ENCODE measurements at regions not wholly inside any gene's neighbourhood (a gene's known extent, or its start where the extent isn't known, plus 50 kb on each side); places are given as distances from the start of the nearest gene placed in this dataset.

DNA sequence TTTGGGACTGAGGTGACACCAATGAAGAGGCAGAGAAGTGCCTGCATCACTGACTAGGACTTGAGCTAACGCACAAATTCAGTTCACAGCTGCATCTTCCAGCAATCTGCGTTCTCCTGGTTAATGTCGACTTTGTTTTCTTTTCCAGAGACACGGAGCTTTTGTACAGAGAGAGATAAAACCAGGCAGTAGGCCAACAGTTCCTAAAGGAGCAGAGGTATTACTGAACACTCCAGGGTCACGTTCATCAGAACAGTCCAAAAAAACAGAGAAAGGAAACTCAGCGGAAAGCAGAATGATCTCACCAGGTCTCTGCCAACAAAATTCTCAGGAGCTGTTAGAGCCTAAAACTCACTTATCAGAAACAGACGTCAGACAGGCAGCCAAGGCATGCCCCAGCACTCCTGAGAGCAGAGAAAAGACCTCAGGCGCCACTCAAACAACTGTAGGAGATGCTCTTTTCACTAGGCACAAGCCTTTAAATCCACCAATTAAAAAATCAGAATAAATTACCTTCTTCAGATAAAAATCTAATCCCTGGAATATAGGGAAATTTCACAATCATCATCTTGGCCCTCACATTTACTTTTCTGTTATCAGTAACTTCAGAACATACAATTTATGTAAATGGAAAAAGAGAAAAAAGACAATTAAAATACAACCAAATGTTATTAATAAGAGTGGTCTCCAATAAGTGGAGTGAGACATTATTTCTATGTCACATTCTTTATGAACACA lies 95.9 kb upstream of the SPTBN1 start:
- DNase-seq = peak; percentile 19

DNA sequence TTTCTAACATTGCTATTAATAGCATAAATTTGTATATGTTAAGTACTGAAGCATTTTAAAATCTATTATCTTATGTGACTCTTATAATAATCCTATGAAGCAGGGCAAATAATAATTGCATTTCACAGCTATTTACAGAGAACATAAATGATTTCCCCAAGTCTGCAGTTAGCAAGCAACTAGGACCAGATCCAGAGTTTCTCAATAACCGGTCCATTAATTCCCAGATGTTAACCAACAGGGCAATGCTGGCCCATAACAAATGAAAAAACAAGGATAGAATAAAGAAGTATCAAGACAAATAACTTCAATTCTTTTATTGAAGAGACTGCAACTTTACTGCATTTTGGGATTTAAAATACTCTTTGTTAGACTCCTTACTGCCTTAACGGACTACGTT lies 91.7 kb upstream of the SPTBN1 start:
- DNase-seq = no peak

DNA sequence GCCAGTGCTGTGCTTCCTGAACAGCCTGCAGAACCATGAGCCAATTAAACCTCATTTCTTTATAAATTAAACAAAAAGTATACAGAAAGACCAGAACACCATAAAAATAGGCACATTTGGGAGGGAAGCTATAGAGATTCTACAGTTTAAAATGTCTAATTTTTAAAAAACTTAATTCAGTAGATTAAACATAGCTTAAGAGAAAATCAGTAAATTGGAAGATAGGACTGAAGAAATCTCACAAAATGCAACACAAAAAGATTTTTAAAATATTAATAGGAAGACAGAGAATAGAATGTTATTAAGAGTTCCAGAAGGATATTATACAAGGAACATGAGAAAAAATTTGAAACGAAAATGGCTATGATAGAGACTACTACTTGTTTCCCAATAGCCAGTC lies 90.5 kb upstream of the SPTBN1 start:
- DNase-seq = no peak

DNA sequence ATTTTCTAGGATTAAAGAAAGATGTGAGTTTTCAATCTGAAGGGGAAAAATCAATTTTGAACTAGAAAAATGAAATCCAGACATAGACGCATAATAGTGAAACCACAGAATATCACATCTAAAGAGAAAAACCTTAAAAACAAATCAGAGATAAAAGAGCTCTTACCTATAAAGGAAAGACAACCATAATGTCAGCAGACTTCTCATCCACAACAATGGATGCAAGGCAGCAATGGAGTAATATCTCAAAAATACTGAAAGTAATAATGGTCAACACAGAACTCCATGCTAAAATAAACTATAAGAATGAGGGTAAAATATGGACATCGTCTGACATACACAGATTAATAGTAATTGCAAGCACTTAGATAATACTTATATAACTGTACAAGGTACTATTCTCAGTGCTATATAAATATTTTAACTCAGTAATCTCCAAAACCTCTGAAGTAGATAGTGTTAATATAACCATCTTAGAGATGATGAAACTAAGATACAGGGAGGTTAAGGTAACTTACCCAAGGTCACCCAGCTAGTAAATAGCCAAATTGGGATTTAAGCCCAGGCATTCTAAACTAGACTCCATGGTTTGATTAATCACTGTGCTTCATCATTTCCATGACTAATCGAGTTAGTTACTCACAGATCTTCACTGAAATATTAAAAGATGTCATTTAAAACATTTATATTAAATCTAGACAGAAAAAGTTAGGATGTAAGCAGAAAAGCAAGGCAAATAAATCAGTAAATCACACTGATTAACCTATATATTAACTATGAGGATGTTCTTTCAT lies 89.4 kb upstream of the SPTBN1 start:
- DNase-seq = no peak

DNA sequence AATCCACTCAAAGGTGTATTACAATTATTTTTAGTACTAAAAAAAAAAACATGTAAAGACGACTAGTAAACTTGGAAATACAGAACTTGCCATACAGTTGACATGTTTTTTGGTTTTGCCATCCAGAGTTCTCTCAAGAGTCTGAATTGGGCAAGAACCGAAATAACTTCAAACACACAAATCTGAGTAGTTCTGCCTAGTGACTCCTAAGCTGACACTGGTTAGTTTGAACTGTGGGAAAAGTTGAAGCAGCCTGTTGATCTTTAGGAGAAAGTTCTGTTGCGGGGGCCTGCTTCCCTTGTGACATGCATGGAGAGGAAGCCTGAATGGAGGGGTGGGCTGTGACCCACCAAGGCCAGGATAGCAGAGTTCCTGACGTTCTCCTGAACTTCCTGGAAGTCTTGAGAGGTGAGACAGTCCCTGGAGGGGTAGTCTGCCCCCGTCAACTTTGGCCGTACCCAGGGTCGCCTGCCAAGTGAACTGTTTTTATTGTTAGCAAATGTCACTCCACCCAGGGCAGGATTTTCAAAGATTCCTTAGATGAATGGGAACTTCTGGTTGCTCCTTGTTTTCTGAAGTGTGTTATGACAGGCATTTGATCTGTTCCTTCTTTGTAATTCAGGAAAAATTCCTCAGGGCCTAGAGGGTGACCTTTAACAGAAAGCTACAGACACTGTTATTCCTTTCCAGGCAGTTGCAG lies 85.6 kb upstream of the SPTBN1 start:
- DNase-seq = no peak

DNA sequence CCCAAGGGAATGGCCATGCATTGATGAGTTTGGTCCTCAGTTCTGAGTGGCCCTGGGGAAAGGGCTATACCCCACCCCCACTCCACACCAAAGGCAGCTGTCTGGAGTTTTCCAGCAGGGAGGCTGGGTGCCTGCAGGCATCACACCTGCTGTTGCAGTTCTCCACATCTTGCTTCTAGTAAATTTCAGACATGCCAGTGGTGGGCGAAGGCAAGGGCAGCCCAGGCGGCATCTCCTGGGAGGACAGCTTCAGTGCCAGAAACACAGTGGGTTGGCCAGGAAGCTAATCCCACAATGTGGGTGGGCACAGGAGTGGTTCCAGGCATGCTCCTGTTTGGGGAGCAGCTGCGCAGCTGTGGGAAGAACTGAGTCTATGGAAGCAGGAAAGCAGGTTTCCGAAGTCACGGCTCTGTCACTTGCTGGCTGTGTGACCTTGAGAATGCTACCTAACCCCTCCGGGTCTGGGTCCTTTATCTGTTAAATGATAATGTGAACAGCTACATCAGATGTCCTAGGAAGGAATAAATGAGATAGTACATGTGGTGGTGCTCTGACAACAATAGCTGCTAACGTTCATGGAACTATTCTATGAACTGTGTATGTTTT lies 84.6 kb upstream of the SPTBN1 start:
- DNase-seq = no peak

DNA sequence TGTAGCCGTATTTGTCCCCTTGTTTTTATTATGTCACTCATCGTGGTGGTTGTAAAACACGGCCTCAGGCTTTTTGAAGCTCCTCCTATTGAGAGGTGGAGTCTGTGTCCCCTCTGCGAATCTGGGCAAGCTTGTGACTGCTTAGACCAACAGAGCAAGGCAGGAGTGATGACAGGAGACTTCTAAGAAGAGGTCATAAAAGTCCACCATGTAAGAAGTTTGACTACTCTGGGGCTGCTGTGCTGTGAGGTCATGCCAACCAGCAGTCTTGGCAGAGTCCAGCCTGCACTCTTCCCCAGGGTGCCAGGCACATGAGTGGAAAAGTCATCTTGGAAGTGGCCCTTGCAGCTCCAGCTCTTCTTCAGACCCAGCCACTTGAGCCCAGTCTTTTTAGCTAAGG lies 83.8 kb upstream of the SPTBN1 start:
- no peak for DNase-seq

DNA sequence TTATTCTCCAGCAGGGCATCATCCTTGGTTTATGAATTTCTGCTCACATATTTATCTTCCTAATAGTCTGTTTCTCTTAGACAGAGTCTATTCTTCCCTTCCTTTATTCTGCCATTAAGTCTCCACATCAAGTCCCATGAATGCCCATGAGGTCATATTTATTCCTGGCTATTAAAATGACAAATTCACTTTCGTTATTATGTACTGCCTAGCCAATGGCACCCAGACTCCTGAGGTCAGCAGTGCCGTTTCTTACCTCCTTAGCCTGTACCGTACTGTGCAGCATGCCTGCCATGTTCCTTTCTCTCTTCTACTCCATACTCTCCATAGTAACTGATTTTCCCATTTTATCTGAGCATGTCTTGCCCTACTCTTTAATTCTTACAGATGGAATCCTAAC lies 82.3 kb upstream of the SPTBN1 start:
- DNase-seq = no peak

DNA sequence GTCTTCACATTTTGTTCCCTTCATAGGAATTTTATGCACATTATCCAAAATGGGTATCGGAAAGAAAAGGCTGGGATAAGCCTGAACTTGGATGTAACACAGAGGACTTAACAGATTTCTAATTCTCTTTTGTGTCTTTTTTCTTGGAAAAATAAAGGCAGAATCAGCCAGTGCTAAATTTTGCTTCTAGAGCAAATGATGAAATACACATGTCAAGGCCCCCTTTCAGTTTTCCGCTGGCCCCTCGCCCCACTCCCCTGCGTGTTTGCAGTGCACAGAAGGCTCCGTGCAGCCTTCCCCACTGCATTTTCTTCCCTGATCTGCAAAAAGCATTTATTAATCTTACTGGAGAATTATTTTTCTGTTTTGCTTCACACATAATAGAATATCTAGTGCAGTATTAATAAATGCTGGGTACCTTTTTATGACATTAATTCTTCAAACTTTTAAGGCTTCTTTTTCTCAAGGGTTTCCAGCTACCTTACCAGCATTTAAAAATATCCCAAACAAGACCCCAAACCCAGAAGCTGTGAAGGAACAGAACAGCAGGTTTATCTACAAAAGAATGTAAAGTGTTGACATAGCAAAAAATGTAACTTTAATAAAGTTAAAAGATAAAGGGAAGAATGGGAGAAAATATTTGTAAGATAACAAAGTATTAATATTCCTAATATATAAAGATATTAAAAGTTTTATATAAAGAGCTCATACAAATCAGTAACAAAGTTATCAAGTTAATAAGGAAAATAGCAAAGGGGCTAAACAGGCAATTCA lies 81.3 kb upstream of the SPTBN1 start:
- no peak for DNase-seq

DNA sequence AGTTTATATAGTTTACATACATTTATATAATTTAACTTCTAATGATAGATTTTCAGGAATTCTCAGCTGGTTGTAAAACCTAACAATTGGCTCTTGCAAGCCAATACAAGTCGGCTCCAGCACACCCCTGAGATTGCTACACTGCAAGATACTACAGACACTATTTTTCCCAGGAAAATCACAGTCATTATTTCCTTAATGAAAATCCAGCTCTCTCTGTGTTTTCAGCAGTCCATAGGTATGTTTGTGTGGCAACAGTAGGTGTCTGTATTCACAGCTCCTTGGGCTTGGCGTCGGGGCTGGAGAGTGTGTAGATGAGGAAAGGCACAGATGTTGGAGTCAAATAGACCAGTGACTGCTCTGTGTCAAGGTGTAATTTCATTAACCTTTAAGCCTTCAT lies 78.7 kb upstream of the SPTBN1 start:
- DNase-seq = no peak

DNA sequence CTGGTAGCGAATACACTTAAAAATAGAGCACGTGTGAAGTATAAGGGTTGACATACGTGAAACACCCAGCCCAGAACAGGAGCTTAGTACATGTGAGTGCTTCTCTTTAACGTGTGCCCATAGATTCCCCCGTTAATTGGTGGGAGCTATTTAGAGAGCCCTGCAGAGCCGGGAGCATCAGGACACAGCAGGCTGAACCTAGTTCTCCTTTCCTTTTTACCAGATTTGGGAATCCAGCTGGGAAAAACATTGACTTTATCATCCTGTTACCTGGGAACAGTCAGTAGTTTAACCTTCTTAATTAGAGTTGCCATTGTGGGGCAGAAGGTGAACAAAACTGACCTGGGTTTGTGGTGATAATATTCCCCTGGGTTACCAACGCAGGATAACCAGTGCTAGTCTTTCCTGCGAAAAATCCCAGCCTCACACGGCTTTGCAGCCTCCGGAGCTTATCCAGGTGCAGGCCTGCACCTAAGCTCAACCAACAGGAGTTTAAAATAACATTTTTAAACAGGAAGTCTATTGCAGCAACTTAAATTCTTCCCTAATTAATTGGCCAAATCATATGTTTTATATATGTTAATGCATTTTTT lies 78.1 kb upstream of the SPTBN1 start:
- DNase-seq = no peak

DNA sequence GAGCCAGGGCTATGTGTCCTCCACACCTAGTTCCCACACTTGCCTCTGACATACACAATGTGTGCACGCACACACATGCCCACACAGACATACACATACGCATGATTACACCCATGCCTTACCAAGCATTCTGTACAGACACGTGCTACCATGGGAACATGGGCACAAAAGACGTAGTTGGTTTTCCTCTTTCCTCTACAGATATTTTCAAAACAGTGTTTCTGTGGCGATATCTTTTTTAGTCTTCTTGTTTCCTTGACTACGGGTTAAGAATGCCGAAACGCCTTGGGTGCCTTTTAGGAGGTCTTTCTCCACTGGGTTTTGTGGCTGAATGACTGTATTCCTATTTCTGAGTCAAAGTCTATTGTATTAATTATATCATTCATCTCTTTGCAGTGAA lies 75.5 kb upstream of the SPTBN1 start:
- no peak for DNase-seq

DNA sequence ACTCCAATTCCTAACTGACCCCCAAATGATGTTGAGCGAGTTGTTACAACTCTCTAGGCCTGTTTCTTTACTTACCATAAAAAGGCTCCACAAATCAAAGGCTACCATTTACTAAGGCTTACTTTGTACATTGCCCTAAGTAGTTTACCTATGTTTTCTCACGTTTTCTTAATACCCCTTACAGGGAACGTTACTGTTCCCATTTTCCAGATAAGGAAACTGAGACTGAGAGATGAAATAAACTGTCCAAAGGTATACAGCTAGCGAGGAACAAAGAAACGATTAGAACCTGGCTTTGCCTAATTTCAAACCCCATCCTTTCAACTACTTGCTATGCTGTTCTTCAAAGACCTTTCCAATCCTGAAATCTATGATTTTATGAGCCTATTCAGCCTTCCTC lies 74.8 kb upstream of the SPTBN1 start:
- DNase-seq = no peak

DNA sequence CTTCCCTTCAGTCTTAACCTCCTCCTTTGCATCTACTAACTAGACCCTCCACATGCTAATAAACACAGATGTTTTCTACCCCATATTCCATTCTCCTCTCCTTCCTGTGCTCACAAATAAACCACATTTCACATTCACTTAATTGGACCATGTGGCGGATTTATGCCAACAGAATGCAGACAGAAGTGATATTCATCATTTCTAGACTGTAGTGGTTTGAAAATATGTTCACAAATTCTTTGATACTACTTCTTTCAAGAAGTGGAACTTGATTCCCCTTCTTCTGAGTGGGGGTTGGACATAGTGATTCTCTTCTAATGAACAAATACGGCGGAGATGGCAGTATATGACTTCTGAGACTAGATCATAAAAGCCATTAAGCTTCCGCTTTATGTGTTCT lies 73.5 kb upstream of the SPTBN1 start:
- no peak for DNase-seq

DNA sequence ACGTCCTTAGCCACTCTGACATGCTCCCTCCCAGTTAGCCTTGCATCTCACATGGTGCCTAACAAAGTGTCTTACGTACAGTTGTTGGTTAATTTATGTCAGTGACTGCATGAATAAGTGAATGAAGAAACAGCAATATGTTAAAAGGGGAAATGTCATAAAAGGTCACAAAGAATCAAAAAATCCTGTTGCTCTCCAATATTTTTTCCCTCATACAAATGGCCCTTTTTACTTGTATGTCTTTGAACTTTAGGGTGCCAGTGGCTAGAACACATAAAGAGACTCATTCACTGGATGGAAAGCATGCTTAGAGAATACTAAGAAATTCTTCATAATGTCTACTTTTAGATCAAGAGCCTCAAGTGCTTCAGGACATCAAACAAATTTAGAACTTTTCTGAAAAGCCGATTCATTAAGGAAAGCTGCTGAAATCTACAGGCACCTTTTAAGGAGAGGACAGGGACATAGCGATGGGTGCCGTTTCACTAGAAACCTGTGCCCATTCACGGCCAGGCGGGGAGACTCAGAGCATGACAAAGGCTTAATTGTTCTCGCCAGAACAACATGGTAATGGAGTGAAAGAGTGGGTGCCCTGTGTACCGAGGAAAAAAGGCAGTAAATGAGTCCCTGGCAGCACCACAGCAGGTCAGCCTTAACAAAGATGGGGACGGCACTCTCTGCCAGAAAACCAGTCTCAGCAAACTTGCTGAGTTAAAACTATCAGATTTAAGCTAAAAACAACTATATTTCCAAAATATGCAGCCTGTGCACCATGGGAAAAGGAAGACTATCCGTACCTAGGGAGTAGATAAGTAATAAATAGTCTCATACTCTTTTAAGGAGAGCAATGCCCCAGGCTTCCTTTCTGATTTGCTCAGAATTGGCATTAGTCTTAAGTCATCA lies 71.6 kb upstream of the SPTBN1 start:
- no peak for DNase-seq

DNA sequence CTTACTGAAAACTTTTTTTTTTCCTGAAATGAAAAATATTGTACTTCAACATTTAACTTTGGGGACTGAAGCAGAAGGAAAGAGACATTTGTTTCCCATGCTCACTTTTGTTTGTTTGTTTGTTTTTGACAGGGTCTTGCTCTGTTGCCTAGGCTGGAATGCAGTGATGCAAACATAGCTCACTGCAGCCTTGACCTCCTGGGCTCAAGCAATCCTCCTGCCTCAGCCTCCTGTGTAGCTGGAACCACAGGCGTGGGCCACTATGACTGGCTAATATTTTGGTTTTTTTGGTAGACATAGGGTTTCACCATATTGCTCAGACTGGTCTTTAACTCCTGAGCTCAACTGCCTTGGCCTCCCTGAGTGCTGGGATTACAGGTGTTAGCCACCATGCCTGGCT lies 70.9 kb upstream of the SPTBN1 start:
- DNase-seq = no peak

DNA sequence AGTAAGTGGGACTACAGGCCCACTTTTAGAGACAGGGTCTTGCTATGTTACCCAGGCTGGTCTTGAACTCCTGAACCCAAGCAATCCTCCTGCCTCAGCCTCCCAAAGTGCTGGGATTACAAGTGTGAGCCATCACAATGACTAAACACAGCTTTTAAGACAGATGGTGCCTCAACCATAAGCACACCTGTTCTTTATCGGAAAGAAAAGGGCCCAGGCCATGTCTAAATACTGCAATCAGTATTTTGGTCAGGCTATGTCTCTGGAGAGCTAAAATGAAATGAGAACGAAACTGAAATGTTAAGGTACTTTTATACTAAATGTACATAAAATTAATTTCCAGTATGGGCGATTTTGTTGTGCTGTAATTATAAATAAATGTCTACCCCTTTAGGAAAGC lies 69.5 kb upstream of the SPTBN1 start:
- no peak for DNase-seq

DNA sequence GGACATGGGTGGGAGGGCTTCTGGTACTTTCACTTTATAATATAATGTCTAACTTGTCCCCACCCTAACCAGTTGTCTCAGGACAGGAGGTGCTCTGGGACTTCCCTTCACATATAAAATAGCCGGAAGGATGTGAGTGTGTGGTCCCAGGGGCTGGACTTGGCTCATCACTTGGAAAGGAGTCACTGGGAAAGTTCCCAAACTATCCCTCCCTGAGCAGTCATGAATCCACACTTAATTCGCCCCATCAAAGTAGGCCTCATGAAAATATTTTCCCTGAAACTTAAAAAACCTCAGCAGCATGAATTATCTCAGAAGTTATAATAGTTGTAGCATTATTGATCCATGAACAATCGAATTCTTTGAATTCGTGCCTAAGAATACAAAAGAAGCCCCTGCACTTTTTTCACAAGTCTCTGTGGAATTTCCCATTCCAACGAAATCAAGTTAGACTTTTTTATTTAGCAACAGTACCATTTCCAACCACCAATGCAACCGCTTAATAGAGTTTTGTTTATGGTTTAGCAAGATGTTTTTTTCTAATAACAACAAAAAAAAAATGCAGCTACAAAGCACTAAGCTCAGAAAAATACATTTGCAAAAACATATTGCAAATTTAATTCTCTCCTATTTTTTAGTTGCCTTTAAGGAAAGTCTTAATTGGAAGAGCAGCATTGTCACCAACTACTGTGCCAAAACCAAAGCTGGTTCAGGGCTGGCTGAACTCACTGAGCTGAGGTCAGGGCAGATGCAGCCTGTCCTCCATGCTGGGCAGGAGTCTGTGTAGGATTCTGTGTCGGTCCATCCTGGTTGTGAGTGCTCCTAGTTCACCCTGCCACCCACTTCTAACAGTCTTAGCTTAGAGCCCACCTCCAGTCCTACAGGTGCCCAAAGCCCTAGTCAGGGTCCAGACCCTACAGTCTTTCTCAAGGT lies 68.8 kb upstream of the SPTBN1 start:
- no peak for DNase-seq

DNA sequence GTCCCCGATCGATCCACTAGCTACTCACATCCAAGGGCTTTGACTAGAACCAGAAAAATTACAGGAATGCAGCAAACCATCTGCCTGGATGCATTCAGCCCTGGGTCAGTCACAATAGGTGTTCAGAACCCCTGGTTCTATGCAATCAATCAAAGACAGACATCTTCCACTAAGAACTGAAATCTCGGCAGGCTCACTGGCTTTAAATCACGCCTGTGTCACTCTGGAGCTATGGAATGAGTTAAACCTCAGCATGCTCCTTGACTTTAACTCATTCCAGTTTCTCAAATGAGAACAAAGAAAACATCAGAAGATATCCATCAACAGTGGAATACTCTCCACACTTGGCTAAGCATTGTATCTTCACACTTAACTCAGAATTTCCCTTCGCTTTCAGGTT lies 68.1 kb upstream of the SPTBN1 start:
- no peak for DNase-seq

All from NCI-H774 (cell line).